ENCODE measurements at regions not wholly inside any gene's neighbourhood (a gene's known extent, or its start where the extent isn't known, plus 50 kb on each side); places are given as distances from the start of the nearest gene placed in this dataset.
"Not testable (repeated sequence)": the region's sequence is repeated elsewhere in the genome, so short reads cannot be mapped to it uniquely, and the experiment has no call there.

GRCh38 chr6:90365565-90366219 lies 69.0 kb upstream of the BACH2 start:
- no peak for DNase-seq (ENCODE audit: extremely low spot score in 2 of 2)
- Histone ChIP-seq H3K4me3 (no peak overlapping the region), H3K9me3 (no peaks in the 10 kb centered on the region), H3K27ac (no peak overlapping the region), H3K36me3 (no peaks in the 10 kb centered on the region), H3K27me3 (no peaks in the 10 kb centered on the region), H3K4me1 (peaks cover 15% of the 10 kb centered on the region)
- TF ChIP-seq POLR2A (IDR thresholded peaks at IDR 0.05) (no peak), CTCF (IDR thresholded peaks at IDR 0.05) (no peak), POLR2AphosphoS5 (IDR thresholded peaks at IDR 0.05; ENCODE audit: insufficient read depth in 1 of 2, low read depth in 1 of 2) (no peak)
- intact Hi-C loops (cut with DNase I): no loop called here

DNA sequence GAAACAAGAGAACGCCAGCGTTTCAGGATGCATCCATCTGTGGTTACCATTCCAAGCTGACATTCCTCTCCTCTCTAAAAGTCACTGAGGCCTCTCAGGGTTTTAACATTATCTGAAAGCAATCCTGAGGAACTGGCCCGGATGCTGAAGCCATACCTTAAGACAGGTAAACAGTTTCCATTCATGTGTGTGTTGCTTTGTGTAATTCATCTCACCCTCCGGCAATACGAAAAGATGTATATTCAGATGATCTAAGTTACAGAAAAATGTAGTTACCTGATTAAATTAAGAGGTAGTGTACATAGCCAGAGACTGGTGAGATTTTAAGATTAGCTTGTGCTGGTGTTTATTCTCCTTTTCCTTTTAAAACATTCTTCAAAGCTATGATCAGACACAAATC lies 68.4 kb upstream of the BACH2 start:
- no peak for DNase-seq (ENCODE audit: extremely low spot score in 2 of 2)
- TF ChIP-seq CTCF (IDR thresholded peaks at IDR 0.05): no peak
- no peak for TF ChIP-seq POLR2A (IDR thresholded peaks at IDR 0.05)
- TF ChIP-seq POLR2AphosphoS5 (IDR thresholded peaks at IDR 0.05; ENCODE audit: insufficient read depth in 1 of 2, low read depth in 1 of 2): no peak
- intact Hi-C loops (cut with DNase I): no loop called here
- no peak overlapping the region for H3K4me3 ChIP-seq
- H3K36me3 ChIP-seq: no peaks in the 10 kb centered on the region
- H3K4me1 ChIP-seq: peaks cover 15% of the 10 kb centered on the region
- H3K27me3 ChIP-seq: no peaks in the 10 kb centered on the region
- H3K9me3 ChIP-seq: no peaks in the 10 kb centered on the region
- no peak overlapping the region for H3K27ac ChIP-seq

- Histone ChIP-seq H3K9me3 (no peaks in the 10 kb centered on the region), H3K27ac (no peak overlapping the region), H3K4me1 (peaks cover 10% of the 10 kb centered on the region), H3K27me3 (no peaks in the 10 kb centered on the region), H3K4me3 (no peak overlapping the region), H3K36me3 (no peaks in the 10 kb centered on the region)
- no peak for DNase-seq (ENCODE audit: extremely low spot score in 2 of 2)
- intact Hi-C loops (cut with DNase I): no loop called here
- TF ChIP-seq CTCF (IDR thresholded peaks at IDR 0.05) (no peak), POLR2A (IDR thresholded peaks at IDR 0.05) (no peak), POLR2AphosphoS5 (IDR thresholded peaks at IDR 0.05; ENCODE audit: insufficient read depth in 1 of 2, low read depth in 1 of 2) (no peak)
Measured at GRCh38 chr6:90364286-90364685, 67.6 kb upstream of the BACH2 start.

GRCh38 chr6:90362318-90362717 lies 65.7 kb upstream of the BACH2 start:
- DNase-seq (ENCODE audit: extremely low spot score in 2 of 2): no peak
- Histone ChIP-seq H3K9me3 (no peaks in the 10 kb centered on the region), H3K27ac (no peak overlapping the region), H3K36me3 (no peaks in the 10 kb centered on the region), H3K4me1 (no peaks in the 10 kb centered on the region), H3K4me3 (no peak overlapping the region), H3K27me3 (no peaks in the 10 kb centered on the region)
- intact Hi-C loops (cut with DNase I): no loop called here
- no peak for TF ChIP-seq CTCF (IDR thresholded peaks at IDR 0.05)
- no peak for TF ChIP-seq POLR2A (IDR thresholded peaks at IDR 0.05)
- no peak for TF ChIP-seq POLR2AphosphoS5 (IDR thresholded peaks at IDR 0.05; ENCODE audit: insufficient read depth in 1 of 2, low read depth in 1 of 2)

GRCh38 chr6:90361174-90361573 lies 64.5 kb upstream of the BACH2 start:
- Histone ChIP-seq H3K4me3 (no peak overlapping the region), H3K4me1 (no peaks in the 10 kb centered on the region), H3K27ac (no peak overlapping the region), H3K9me3 (no peaks in the 10 kb centered on the region), H3K36me3 (no peaks in the 10 kb centered on the region), H3K27me3 (no peaks in the 10 kb centered on the region)
- DNase-seq (ENCODE audit: extremely low spot score in 2 of 2): no peak
- intact Hi-C loops (cut with DNase I): no loop called here
- TF ChIP-seq POLR2AphosphoS5 (IDR thresholded peaks at IDR 0.05; ENCODE audit: insufficient read depth in 1 of 2, low read depth in 1 of 2) (no peak), CTCF (IDR thresholded peaks at IDR 0.05) (no peak), POLR2A (IDR thresholded peaks at IDR 0.05) (no peak)

DNA sequence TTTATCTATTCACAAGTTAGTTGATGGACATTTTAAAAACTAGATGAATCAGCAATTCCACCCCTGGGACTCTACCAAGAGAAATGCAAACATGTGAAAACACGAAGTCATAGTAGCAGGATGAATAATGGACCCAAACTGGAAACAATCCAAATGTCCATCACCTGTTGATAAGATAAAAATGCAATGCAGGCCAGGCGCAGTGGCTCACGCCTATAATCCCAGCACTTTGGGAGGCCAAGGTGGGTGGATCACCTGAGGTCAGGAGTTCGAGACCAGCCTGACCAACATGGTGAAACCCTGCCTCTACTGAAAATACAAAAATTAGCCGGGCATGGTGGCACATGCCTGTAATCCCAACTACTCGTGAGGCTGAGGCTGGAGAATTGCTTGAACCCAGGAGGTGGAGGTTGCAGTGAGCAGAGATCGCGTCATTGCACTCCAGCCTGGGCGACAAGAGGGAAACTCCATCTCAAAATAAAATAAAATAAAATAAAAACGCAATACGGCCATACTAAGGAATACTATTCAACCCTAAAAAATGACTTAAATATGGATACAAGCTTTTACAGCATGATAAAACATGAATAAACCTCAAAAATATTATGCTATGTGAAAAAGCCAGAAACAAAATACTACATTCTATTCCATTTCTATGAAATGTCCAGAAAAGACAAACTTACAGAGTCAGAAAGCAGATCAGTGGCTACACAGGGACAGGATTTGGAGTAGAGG lies 61.6 kb upstream of the BACH2 start:
- H3K36me3 ChIP-seq; H3K4me1 ChIP-seq; H3K27me3 ChIP-seq; H3K9me3 ChIP-seq; intact Hi-C loops (cut with DNase I); H3K4me3 ChIP-seq; DNase-seq (ENCODE audit: extremely low spot score in 2 of 2); H3K27ac ChIP-seq: not testable (repeated sequence)
